Endothelial cell of umbilical vein (primary cell): ENCODE measurements at regions not wholly inside any gene's neighbourhood (a gene's known extent, or its start where the extent isn't known, plus 50 kb on each side); places are given as distances from the start of the nearest gene placed in this dataset.

Source experiments
- BruUV-seq: library from RNA; stranded (reverse); fragments of 400-500 nt; replicated peaks from 2 replicates; lab custom pipeline; 2021; lab: Mats Ljungman, UMichigan
- CTCF ChIA-PET: fragments of 300-600, 350-600 bp; sonication (Branson Sonifier 250); formaldehyde crosslinking; loops from one replicate; lab custom pipeline; 2021; ENCODE audit warnings: antibody characterized with exemption, inconsistent platforms; lab: Charles Lee
- POLR2A ChIA-PET: fragments of 300-600, 350-600 bp; sonication (Branson Sonifier 250); formaldehyde crosslinking; loops from one replicate; lab custom pipeline; 2021; ENCODE audit warnings: antibody characterized with exemption, inconsistent platforms; lab: Charles Lee
- DNase-seq: peaks from one replicate; pipeline ENCODE4 v3.0.0-alpha.2; 2011; ENCODE audit warnings: low read depth, low spot score
- FAIRE-seq: peaks from 2 replicates; lab custom pipeline; 2011; peaks lifted over from hg19 to GRCh38; lab: Jason Lieb, UNC
- H2AFZ ChIP-seq: 2 replicates; pipeline ENCODE4 v1.6.0; 2012; ENCODE audit warnings: low read depth, low read length, control low read depth, inconsistent platforms
- H3K27ac ChIP-seq: 2 replicates; pipeline ENCODE4 v1.5.1; 2011; ENCODE audit warnings: low read depth, mild to moderate bottlenecking, control low read depth, low read length, moderate library complexity; ENCODE audit not compliant: insufficient read depth
- H3K27me3 ChIP-seq, 2 experiments: 2 replicates each; pipeline versions ENCODE4 v1.6.0 to v1.6.1; 2011; ENCODE audit warnings: low read length in 2 of 2, mixed read lengths in 1 of 2; ENCODE audit not compliant: control insufficient read depth in 2 of 2, insufficient read depth in 2 of 2
- H3K36me3 ChIP-seq, 2 experiments: 2 replicates in 1 of 2; 3 replicates in 1 of 2; pipeline ENCODE4 v1.5.1; 2011; ENCODE audit warnings: low read length in 2 of 2, mild to moderate bottlenecking in 1 of 2, moderate library complexity in 1 of 2; ENCODE audit not compliant: control insufficient read depth in 2 of 2, insufficient read depth in 2 of 2; ENCODE audit errors: extremely low read depth in 1 of 2
- H3K4me1 ChIP-seq: 3 replicates; pipeline ENCODE4 v1.5.1; 2011; ENCODE audit warnings: mild to moderate bottlenecking, low read length; ENCODE audit not compliant: control insufficient read depth, insufficient read depth; ENCODE audit errors: extremely low read depth
- H3K4me2 ChIP-seq: 2 replicates; pipeline ENCODE4 v1.6.1; 2011; ENCODE audit warnings: low read length, control low read depth, mixed read lengths; ENCODE audit not compliant: insufficient read depth
- H3K4me3 ChIP-seq, 3 experiments: fragments of 200-600 bp in 1 of 3; sonication (generic), shearing (Covaris generic) in 1 of 3; replicated peaks in 1 of 3; 2 replicates each; pipeline ENCODE4 v1.5.1; 2011 to 2016; ENCODE audit warnings: control low read depth in 3 of 3, low read length in 3 of 3, mild to moderate bottlenecking in 2 of 3, inconsistent platforms in 1 of 3, low read depth in 1 of 3, moderate library complexity in 1 of 3; ENCODE audit not compliant: insufficient read depth in 1 of 3
- H3K79me2 ChIP-seq: 2 replicates; pipeline ENCODE4 v1.6.0; 2012; ENCODE audit warnings: low read length, inconsistent platforms; ENCODE audit not compliant: control insufficient read depth, insufficient read depth
- H3K9ac ChIP-seq: replicated peaks from 2 replicates; pipeline ENCODE3; 2011; ENCODE audit warnings: low read length, control low read depth; ENCODE audit not compliant: insufficient read depth; ENCODE audit errors: extremely low read depth
- H3K9me1 ChIP-seq: replicated peaks from 3 replicates; pipeline ENCODE4 v1.6.0; 2011; ENCODE audit warnings: mild to moderate bottlenecking, low read length; ENCODE audit not compliant: control insufficient read depth, insufficient read depth; ENCODE audit errors: extremely low read depth
- H3K9me3 ChIP-seq: replicated peaks from 2 replicates; pipeline ENCODE4 v1.5.1; 2012; ENCODE audit warnings: low read length, inconsistent platforms; ENCODE audit not compliant: control insufficient read depth, insufficient read depth
- H4K20me1 ChIP-seq: replicated peaks from 2 replicates; pipeline ENCODE3; 2011; ENCODE audit warnings: mild to moderate bottlenecking, low read length; ENCODE audit not compliant: control insufficient read depth, insufficient read depth; ENCODE audit errors: extremely low read depth
- CTCF ChIP-seq, 2 donors: IDR thresholded peaks; 1 replicate in 1 of 2; 2 replicates in 1 of 2; pipeline ENCODE4 v1.5.1; 2011; ENCODE audit warnings: low read length in 2 of 2, mild to moderate bottlenecking in 2 of 2, moderate library complexity in 2 of 2, control low read depth in 1 of 2, inconsistent platforms in 1 of 2, low read depth in 1 of 2; ENCODE audit not compliant: insufficient read depth in 1 of 2; ENCODE audit errors: extremely low read depth in 1 of 2
- EZH2 ChIP-seq: IDR thresholded peaks from 2 replicates; pipeline ENCODE4 v1.6.1; 2012; ENCODE audit warnings: borderline replicate concordance, low read depth, mild to moderate bottlenecking, moderate library complexity, low read length, inconsistent platforms; ENCODE audit not compliant: severe bottlenecking
- FOS ChIP-seq: IDR thresholded peaks from 2 replicates; pipeline ENCODE4 v1.6.1; 2011; ENCODE audit warnings: mild to moderate bottlenecking, low read length, moderate library complexity, borderline replicate concordance; ENCODE audit not compliant: insufficient read depth
- GATA2 ChIP-seq: IDR thresholded peaks from 2 replicates; pipeline ENCODE4 v1.7.0; 2011; ENCODE audit warnings: low read depth, mild to moderate bottlenecking, moderate library complexity, mixed read lengths, low read length; ENCODE audit not compliant: insufficient read length, insufficient read depth
- JUN ChIP-seq: IDR thresholded peaks from 2 replicates; pipeline ENCODE4 v1.6.1; 2011; ENCODE audit warnings: borderline replicate concordance, low read depth; ENCODE audit not compliant: insufficient read length, insufficient read depth
- MAX ChIP-seq: IDR thresholded peaks from 2 replicates; pipeline ENCODE4 v1.6.1; 2011; ENCODE audit not compliant: insufficient read depth, insufficient read length
- MYC ChIP-seq: IDR thresholded peaks from one replicate; pipeline ENCODE4 v1.6.1; 2011; ENCODE audit warnings: mild to moderate bottlenecking, low read depth, low read length
- POLR2A ChIP-seq: IDR thresholded peaks from 2 replicates; pipeline ENCODE4 v1.6.1; 2012; ENCODE audit warnings: low read depth, mild to moderate bottlenecking, control low read depth, low read length
- POLR2AphosphoS5 ChIP-seq: IDR thresholded peaks from 2 replicates; pipeline ENCODE4 v1.6.1; 2012; ENCODE audit warnings: low read depth, mild to moderate bottlenecking, control low read depth, low read length, moderate library complexity; ENCODE audit not compliant: insufficient read depth
- dilution Hi-C: fragments of 300-500 bp; cut with MboI; formaldehyde crosslinking; loops from one replicate; pipeline ENCODE4 v1.15.0; 2019; ENCODE audit warnings: low sequenced_read_pairs; ENCODE audit not compliant: extremely low pct_ligation_motif_present
- intact Hi-C: fragments of 100-400 bp; cut with micrococcal nuclease; formaldehyde crosslinking; loops from one replicate; pipeline ENCODE4 v1.10.0; 2022

GRCh38 chr4:81883530-81884450 is 412.1 kb upstream of the RASGEF1B start:
- TF ChIP-seq CTCF (IDR thresholded peaks at IDR 0.05; ENCODE audit: extremely low read depth in 1 of 2, insufficient read depth in 1 of 2, low read depth in 1 of 2, low read length in 2 of 2) (no peak), MYC (no peak), POLR2A (no peak), EZH2 (no peak), GATA2 (no peak), FOS (no peak), POLR2AphosphoS5 (no peak), JUN (no peak), MAX (no peak)
- BruUV-seq, result no TSS peak
- Histone ChIP-seq H3K79me2 (no peaks in the 10 kb centered on the region), H3K4me1 (no peaks in the 10 kb centered on the region), H3K27ac (no peak overlapping the region), H3K9me1 (no peaks in the 10 kb centered on the region), H3K4me2 (no peak overlapping the region), H4K20me1 (no peaks in the 10 kb centered on the region), H3K4me3 (no peak overlapping the region), H3K9me3 (no peaks in the 10 kb centered on the region), H3K27me3 (no peaks in the 10 kb centered on the region), H3K9ac (no peak overlapping the region), H2AFZ (no peak overlapping the region), H3K36me3 (no peaks in the 10 kb centered on the region)
- DNase-seq (no peak), FAIRE-seq (no peak)
- intact Hi-C loops, result no loop called here
- POLR2A ChIA-PET, result no interaction called here
- CTCF ChIA-PET, result interaction anchor here (0.6 kb wide), 1 partner anchor 40 kb away, joined by 3 read pairs; no protein-coding TSS in a partner anchor
- dilution Hi-C loops, result no loop called here
